ENCODE measurements at regions not wholly inside any gene's neighbourhood (a gene's known extent, or its start where the extent isn't known, plus 50 kb on each side); places are given as distances from the start of the nearest gene placed in this dataset.

DNA sequence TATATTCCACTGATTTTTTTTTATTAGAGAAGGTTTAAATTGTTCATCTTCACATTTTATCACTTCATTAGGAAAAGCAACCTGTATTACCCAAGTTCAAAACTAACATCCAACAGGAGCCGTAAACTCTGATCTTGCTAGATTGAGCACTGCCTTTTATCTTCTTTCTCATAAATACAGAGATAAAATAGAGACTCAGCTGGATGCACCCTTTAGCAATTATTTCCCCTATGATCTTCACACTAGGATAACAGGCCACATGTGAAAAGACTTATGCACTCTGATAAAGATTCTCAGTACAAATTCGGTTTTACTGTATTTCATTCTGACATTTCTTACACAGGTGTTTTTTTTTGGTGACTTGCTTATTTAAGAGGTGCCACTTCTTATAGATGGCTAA, 2438.2 kb upstream of the PCDH20 start:
- TF ChIP-seq EZH2 (IDR thresholded peaks at IDR 0.05; ENCODE audit: borderline replicate concordance) (no peak), CTCF (IDR thresholded peaks at IDR 0.05; ENCODE audit: poor library complexity) (no peak)

Data from hepatocyte (in vitro differentiated cells).